GM12891 (cell line): ENCODE measurements at regions not wholly inside any gene's neighbourhood (a gene's known extent, or its start where the extent isn't known, plus 50 kb on each side); places are given as distances from the start of the nearest gene placed in this dataset.

Experiments
- PAX5 ChIP-seq: IDR thresholded peaks from 2 replicates; pipeline ENCODE4 v1.6.1; 2011; ENCODE audit warnings: low read length, moderate library complexity, mild to moderate bottlenecking; ENCODE audit not compliant: insufficient read depth, severe bottlenecking
- POLR2A ChIP-seq: IDR thresholded peaks from 2 replicates; pipeline ENCODE4 v1.6.1; 2011; ENCODE audit warnings: low read depth, low read length, control low read depth
- POLR2AphosphoS5 ChIP-seq: IDR thresholded peaks from 2 replicates; pipeline ENCODE4 v1.6.1; 2011; ENCODE audit warnings: low read depth, low read length, control low read depth
- POU2F2 ChIP-seq: IDR thresholded peaks from 2 replicates; pipeline ENCODE4 v1.6.1; 2011; ENCODE audit warnings: low read depth, mild to moderate bottlenecking, control low read depth, low read length, moderate library complexity
- SPI1 ChIP-seq: IDR thresholded peaks from 2 replicates; pipeline ENCODE4 v1.6.1; 2011; ENCODE audit warnings: low read depth, low read length, control low read depth
- TAF1 ChIP-seq: IDR thresholded peaks from 2 replicates; pipeline ENCODE4 v1.6.1; 2011; ENCODE audit warnings: low read depth, low read length, control low read depth

DNA sequence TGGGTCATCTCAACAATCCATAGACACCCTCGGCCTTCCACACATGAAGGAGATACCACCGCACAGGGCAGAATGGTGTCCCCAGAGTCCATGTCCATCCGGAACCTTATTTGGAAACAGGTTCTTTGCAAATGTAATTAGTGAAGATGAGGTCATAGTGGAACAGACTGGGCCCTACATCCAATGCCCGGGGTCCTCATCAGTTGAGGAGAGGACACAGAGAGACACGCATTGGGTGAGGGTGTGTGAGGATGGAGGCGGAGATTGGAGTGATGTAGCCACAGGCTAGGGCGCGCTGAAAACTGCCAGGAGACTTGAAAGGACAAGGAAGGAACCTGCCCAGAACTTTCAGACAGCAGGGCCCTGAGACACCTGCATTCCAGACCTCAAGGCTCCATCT, 169.4 kb downstream of the ENGASE start:
- TF ChIP-seq PAX5 (no peak), POLR2A (no peak), POLR2AphosphoS5 (no peak), SPI1 (no peak), TAF1 (no peak), POU2F2 (no peak)
